GM12892 (cell line): ENCODE measurements at regions not wholly inside any gene's neighbourhood (a gene's known extent, or its start where the extent isn't known, plus 50 kb on each side); places are given as distances from the start of the nearest gene placed in this dataset.

Experiments
- POLR2A ChIP-seq: IDR thresholded peaks from 2 replicates; pipeline ENCODE4 v1.6.1; 2011; ENCODE audit warnings: low read depth, low read length, control low read depth
- TAF1 ChIP-seq: IDR thresholded peaks from 2 replicates; pipeline ENCODE4 v1.6.1; 2011; ENCODE audit warnings: low read depth, mild to moderate bottlenecking, control low read depth, low read length, borderline replicate concordance

DNA sequence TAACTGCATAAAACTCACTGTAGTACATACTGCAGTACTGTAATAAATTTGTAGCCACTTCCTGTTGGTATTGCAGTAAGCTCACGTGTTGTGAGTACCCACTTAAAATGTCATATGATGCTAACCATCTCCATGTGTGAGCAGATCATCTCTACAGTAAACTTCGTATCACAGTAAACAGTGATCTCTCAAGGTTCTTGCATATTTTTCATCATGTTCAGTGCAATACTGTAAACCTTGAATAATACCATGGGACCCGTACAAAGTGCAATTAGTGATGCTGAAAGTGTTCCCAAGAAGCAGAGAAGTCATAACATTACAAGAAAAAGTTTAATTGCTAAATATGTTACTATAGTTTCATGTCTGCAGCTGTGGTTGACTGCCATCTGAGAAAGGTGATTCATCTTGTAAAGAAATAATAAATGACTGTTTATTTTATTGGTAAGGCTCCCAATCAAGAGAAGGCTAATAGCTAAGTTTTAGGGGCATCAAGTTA is 253.8 kb upstream of the POU5F2 start:
- TF ChIP-seq POLR2A: no peak
- TF ChIP-seq TAF1: no peak
